H1 (cell line): ENCODE measurements at regions not wholly inside any gene's neighbourhood (a gene's known extent, or its start where the extent isn't known, plus 50 kb on each side); places are given as distances from the start of the nearest gene placed in this dataset.

Experiments used
- CTCF ChIA-PET: fragments of 300-600 bp; sonication (Branson Sonifier 250); formaldehyde crosslinking; loops from one replicate; lab custom pipeline; 2021; ENCODE audit not compliant: partially characterized antibody; lab: Charles Lee
- POLR2A ChIA-PET: fragments of 300-600 bp; sonication (Branson Sonifier 250); formaldehyde crosslinking; loops from one replicate; lab custom pipeline; 2021; ENCODE audit warnings: inconsistent platforms; ENCODE audit not compliant: partially characterized antibody; lab: Charles Lee
- DNase-seq, 2 experiments: peaks; one replicate each; pipeline versions ENCODE4 v3.0.0 to v3.0.0-alpha.2; 2010 to 2022; ENCODE audit warnings: low spot score in 2 of 2, low read depth in 1 of 2, mixed read lengths in 1 of 2
- FAIRE-seq: peaks from 2 replicates; lab custom pipeline; 2011; peaks lifted over from hg19 to GRCh38; lab: Jason Lieb, UNC
- H2AFZ ChIP-seq: 2 replicates; pipeline ENCODE4 v1.8.1; 2012; ENCODE audit warnings: low read length, inconsistent platforms
- H2AK5ac ChIP-seq: 2 replicates; pipeline ENCODE4 v1.6.1; 2013; ENCODE audit warnings: low read depth, low read length
- H2BK120ac ChIP-seq: replicated peaks from 2 replicates; pipeline ENCODE3; 2013; ENCODE audit warnings: low read depth, low read length, inconsistent platforms
- H2BK12ac ChIP-seq: 2 replicates; pipeline ENCODE4 v1.6.1; 2013; ENCODE audit warnings: low read depth, low read length
- H2BK15ac ChIP-seq: 2 replicates; pipeline ENCODE4 v1.6.1; 2013; ENCODE audit warnings: low read length
- H2BK20ac ChIP-seq: 2 replicates; pipeline ENCODE4 v1.6.1; 2013; ENCODE audit warnings: low read length
- H2BK5ac ChIP-seq: 2 replicates; pipeline ENCODE4 v1.6.1; 2013; ENCODE audit warnings: low read depth, low read length
- H3K14ac ChIP-seq: 2 replicates; pipeline ENCODE4 v1.6.1; 2013; ENCODE audit warnings: inconsistent platforms; ENCODE audit not compliant: insufficient read length
- H3K18ac ChIP-seq: 2 replicates; pipeline ENCODE4 v1.6.1; 2013; ENCODE audit warnings: low read length; ENCODE audit errors: extremely low read depth
- H3K23ac ChIP-seq: 2 replicates; pipeline ENCODE4 v1.6.1; 2013; ENCODE audit warnings: inconsistent platforms; ENCODE audit not compliant: insufficient read length
- H3K23me2 ChIP-seq: 2 replicates; pipeline ENCODE4 v1.6.1; 2013; ENCODE audit warnings: low read depth, low read length
- H3K27ac ChIP-seq: 2 replicates; pipeline ENCODE4 v1.6.1; 2011; ENCODE audit warnings: low read depth, low read length, inconsistent platforms
- H3K27me3 ChIP-seq, 4 experiments: replicated peaks in 1 of 4; 1 replicate in 1 of 4; 2 replicates in 3 of 4; pipeline versions ENCODE4 v1.6.1 to v1.8.1; 2011 to 2013; ENCODE audit warnings: low read length in 3 of 4, mild to moderate bottlenecking in 3 of 4, inconsistent platforms in 2 of 4, mixed read lengths in 2 of 4, moderate library complexity in 1 of 4; ENCODE audit not compliant: control insufficient read depth in 3 of 4, insufficient read depth in 3 of 4; ENCODE audit errors: extremely low read depth in 1 of 4
- H3K36me3 ChIP-seq, 4 experiments: 2 replicates each; pipeline versions ENCODE4 v1.6.1 to v1.8.1; 2011 to 2013; ENCODE audit warnings: mild to moderate bottlenecking in 4 of 4, low read length in 3 of 4, moderate library complexity in 2 of 4, control low read depth in 1 of 4, inconsistent platforms in 1 of 4; ENCODE audit not compliant: insufficient read depth in 4 of 4, control insufficient read depth in 2 of 4
- H3K4ac ChIP-seq: replicated peaks from 2 replicates; pipeline ENCODE3; 2013; ENCODE audit warnings: low read length, low read depth, mixed read lengths, inconsistent platforms; ENCODE audit not compliant: insufficient read length
- H3K4me1 ChIP-seq, 4 experiments: replicated peaks in 1 of 4; 1 replicate in 1 of 4; 2 replicates in 3 of 4; pipeline versions ENCODE4 v1.6.1 to v1.8.1; 2011 to 2013; ENCODE audit warnings: low read length in 3 of 4, inconsistent platforms in 2 of 4, mixed read lengths in 1 of 4; ENCODE audit not compliant: insufficient read depth in 4 of 4, control insufficient read depth in 3 of 4
- H3K4me2 ChIP-seq, 2 experiments: 2 replicates each; pipeline versions ENCODE4 v1.6.1 to v1.8.1; 2011 to 2013; ENCODE audit warnings: low read depth in 2 of 2, low read length in 2 of 2, control low read depth in 1 of 2, inconsistent platforms in 1 of 2, mild to moderate bottlenecking in 1 of 2; ENCODE audit not compliant: insufficient read depth in 1 of 2
- H3K4me3 ChIP-seq, 4 experiments: fragments of 200-600, 300-600 bp in 1 of 4; sonication (generic), shearing (Covaris generic), sonication (Bioruptor Twin) in 1 of 4; 2 replicates each; pipeline versions ENCODE4 v1.5.1 to v1.8.1; 2011 to 2016; ENCODE audit warnings: low read length in 4 of 4, low read depth in 3 of 4, control low read depth in 2 of 4, inconsistent platforms in 2 of 4, mild to moderate bottlenecking in 2 of 4, mixed read lengths in 1 of 4, moderate library complexity in 1 of 4; ENCODE audit not compliant: insufficient read depth in 2 of 4; ENCODE audit errors: extremely low read depth in 1 of 4
- H3K56ac ChIP-seq: replicated peaks from 2 replicates; pipeline ENCODE3; 2013; ENCODE audit warnings: low read depth, mild to moderate bottlenecking, mixed read lengths, low read length, inconsistent platforms; ENCODE audit not compliant: insufficient read length
- H3K79me1 ChIP-seq: 2 replicates; pipeline ENCODE4 v1.6.1; 2013; ENCODE audit warnings: low read depth, low read length, control low read depth
- H3K79me2 ChIP-seq, 2 experiments: 2 replicates each; pipeline versions ENCODE4 v1.6.1 to v1.8.1; 2012 to 2013; ENCODE audit warnings: low read length in 2 of 2, mild to moderate bottlenecking in 2 of 2, inconsistent platforms in 1 of 2; ENCODE audit not compliant: insufficient read depth in 2 of 2, control insufficient read depth in 1 of 2
- H3K9ac ChIP-seq, 4 experiments: replicated peaks in 1 of 4; 1 replicate in 1 of 4; 2 replicates in 3 of 4; pipeline versions ENCODE4 v1.6.1 to v1.8.1; 2011 to 2013; ENCODE audit warnings: low read depth in 3 of 4, low read length in 3 of 4, control low read depth in 2 of 4, mild to moderate bottlenecking in 2 of 4, moderate library complexity in 2 of 4, inconsistent platforms in 1 of 4; ENCODE audit errors: extremely low read depth in 1 of 4
- H3K9me3 ChIP-seq, 2 experiments: 2 replicates each; pipeline versions ENCODE4 v1.6.1 to v1.8.1; 2012 to 2013; ENCODE audit warnings: mild to moderate bottlenecking in 2 of 2, moderate library complexity in 2 of 2, control low read depth in 1 of 2, inconsistent platforms in 1 of 2, low read depth in 1 of 2, low read length in 1 of 2, mixed read lengths in 1 of 2; ENCODE audit not compliant: insufficient read depth in 2 of 2
- H4K20me1 ChIP-seq, 2 experiments: replicated peaks in 1 of 2; 2 replicates each; pipeline versions ENCODE3 to v1.8.1; 2011 to 2013; ENCODE audit warnings: inconsistent platforms in 2 of 2, low read length in 2 of 2, mild to moderate bottlenecking in 1 of 2; ENCODE audit not compliant: insufficient read depth in 2 of 2, control insufficient read depth in 1 of 2
- H4K5ac ChIP-seq: 2 replicates; pipeline ENCODE4 v1.6.1; 2013; ENCODE audit warnings: low read length, low read depth, mixed read lengths, inconsistent platforms; ENCODE audit not compliant: insufficient read length
- H4K8ac ChIP-seq: 2 replicates; pipeline ENCODE4 v1.8.0; 2013; ENCODE audit warnings: mild to moderate bottlenecking, moderate library complexity, low read length, inconsistent platforms; ENCODE audit not compliant: insufficient read depth; ENCODE audit errors: extremely low read depth
- H4K91ac ChIP-seq: replicated peaks from 2 replicates; pipeline ENCODE3; 2013; ENCODE audit warnings: low read length, mixed read lengths, inconsistent platforms; ENCODE audit not compliant: insufficient read length
- BACH1 ChIP-seq: IDR thresholded peaks from 2 replicates; pipeline ENCODE4 v1.6.1; 2012; ENCODE audit warnings: low read length, improper control_type of control experiment
- RAD21 ChIP-seq, 2 experiments: IDR thresholded peaks in 1 of 2; conservative IDR thresholded peaks in 1 of 2; 2 replicates each; pipeline ENCODE4 v1.6.1; 2011; ENCODE audit warnings: low read depth in 2 of 2, low read length in 2 of 2, improper control_type of control experiment in 1 of 2, inconsistent platforms in 1 of 2, mild to moderate bottlenecking in 1 of 2, moderate library complexity in 1 of 2
- WGBS, 2 experiments: shearing (Covaris generic) in 1 of 2; methylation state at CpG; one replicate each; pipeline versions ENCODE4 v1.1.6 to v1.1.7; 2013 to 2015; ENCODE audit warnings: low lambda C conversion rate in 2 of 2, mixed read lengths in 2 of 2, inconsistent platforms in 1 of 2, low coverage in 1 of 2, missing lambda C conversion rate in 1 of 2; ENCODE audit not compliant: insufficient replicate concordance in 2 of 2, insufficient coverage in 1 of 2, insufficient read length in 1 of 2; ENCODE audit errors: extremely low coverage in 1 of 2, missing lambda C conversion rate in 1 of 2; 5-methylcytosine and 5-hydroxymethylcytosine counted together

DNA sequence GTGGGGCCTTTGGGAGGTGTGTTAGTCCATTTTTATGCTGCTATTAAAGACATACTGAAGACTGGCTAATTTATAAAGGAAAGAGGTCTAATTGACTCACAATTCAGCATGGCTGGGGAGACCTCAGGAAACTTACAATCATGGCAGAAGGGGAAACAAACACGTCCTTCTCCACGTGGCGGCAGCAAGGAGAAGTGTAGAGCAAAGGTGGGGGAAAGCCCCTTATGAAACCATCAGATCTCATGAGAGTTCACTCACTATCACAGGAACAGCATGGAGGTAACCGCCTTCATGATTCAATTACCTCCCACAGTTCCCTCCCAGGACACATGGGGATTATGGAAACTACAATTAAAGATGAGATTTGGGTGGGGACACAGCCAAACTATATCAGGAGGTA, 187.1 kb upstream of the OSR1 start:
- no peak overlapping the region for H3K27ac ChIP-seq
- H3K23ac ChIP-seq = no peak overlapping the region
- TF ChIP-seq RAD21 (IDR thresholded peaks at IDR 0.05 in 1 of 2, conservative IDR thresholded peaks at IDR 0.05 in 1 of 2; ENCODE audit: low read depth in 2 of 2, low read length in 2 of 2) (peak in 1 of 2 experiments; percentile 23; a peak in 1 of 4 replicates), BACH1 (no peak)
- no peak overlapping the region for H3K56ac ChIP-seq
- WGBS, 2 experiments = 74% methylated on average over 4 of the region's 4 CpGs; no CpG with 5 or more reads in 1 of the 2 experiments
- peaks cover 0 to 1% (median 0%) of the 10 kb centered on the region in 4 experiments; a peak in 1 of 7 replicates for H3K27me3 ChIP-seq
- H2BK120ac ChIP-seq = no peak overlapping the region
- H3K36me3 ChIP-seq = no peaks in the 10 kb centered on the region
- no peaks in the 10 kb centered on the region for H3K79me2 ChIP-seq
- no peaks in the 10 kb centered on the region for H3K79me1 ChIP-seq
- H2AK5ac ChIP-seq = no peak overlapping the region
- no peak overlapping the region for H3K18ac ChIP-seq
- H2AFZ ChIP-seq = no peak overlapping the region
- H3K4ac ChIP-seq = no peak overlapping the region
- H2BK12ac ChIP-seq = no peak overlapping the region
- no peak overlapping the region for H3K14ac ChIP-seq
- H4K20me1 ChIP-seq = no peaks in the 10 kb centered on the region
- H3K4me2 ChIP-seq = no peak overlapping the region
- no peak overlapping the region for H4K5ac ChIP-seq
- no peak overlapping the region for H2BK15ac ChIP-seq
- peaks cover 0 to 3% (median 0%) of the 10 kb centered on the region in 4 experiments; a peak in 1 of 7 replicates for H3K4me1 ChIP-seq
- no peak overlapping the region for H2BK5ac ChIP-seq
- DNase-seq = no peak
- no peak overlapping the region for H3K4me3 ChIP-seq
- H2BK20ac ChIP-seq = no peak overlapping the region
- no peak overlapping the region for H4K8ac ChIP-seq
- no peak overlapping the region for H4K91ac ChIP-seq
- H3K23me2 ChIP-seq = no peaks in the 10 kb centered on the region
- POLR2A ChIA-PET = no interaction called here
- CTCF ChIA-PET = interaction anchor here (0.8 to 1.2 kb wide), 4 partner anchors 9 to 319 kb away, joined by 3 read pairs; no protein-coding TSS in a partner anchor
- H3K9ac ChIP-seq = no peak overlapping the region
- H3K9me3 ChIP-seq = no peaks in the 10 kb centered on the region
- FAIRE-seq = no peak
